ENCODE measurements at regions not wholly inside any gene's neighbourhood (a gene's known extent, or its start where the extent isn't known, plus 50 kb on each side); places are given as distances from the start of the nearest gene placed in this dataset.

- no peak for DNase-seq (ENCODE audit: low read depth in 2 of 2)
Observed at GRCh38 chr7:68478326-68478725, 1119.9 kb upstream of the AUTS2 start.

- no peak for DNase-seq (ENCODE audit: low read depth in 2 of 2)
Observed at GRCh38 chr7:68482800-68483199, 1115.5 kb upstream of the AUTS2 start.

GRCh38 chr7:68484731-68485130 lies 1113.5 kb upstream of the AUTS2 start:
- no peak for DNase-seq (ENCODE audit: low read depth in 2 of 2)

DNA sequence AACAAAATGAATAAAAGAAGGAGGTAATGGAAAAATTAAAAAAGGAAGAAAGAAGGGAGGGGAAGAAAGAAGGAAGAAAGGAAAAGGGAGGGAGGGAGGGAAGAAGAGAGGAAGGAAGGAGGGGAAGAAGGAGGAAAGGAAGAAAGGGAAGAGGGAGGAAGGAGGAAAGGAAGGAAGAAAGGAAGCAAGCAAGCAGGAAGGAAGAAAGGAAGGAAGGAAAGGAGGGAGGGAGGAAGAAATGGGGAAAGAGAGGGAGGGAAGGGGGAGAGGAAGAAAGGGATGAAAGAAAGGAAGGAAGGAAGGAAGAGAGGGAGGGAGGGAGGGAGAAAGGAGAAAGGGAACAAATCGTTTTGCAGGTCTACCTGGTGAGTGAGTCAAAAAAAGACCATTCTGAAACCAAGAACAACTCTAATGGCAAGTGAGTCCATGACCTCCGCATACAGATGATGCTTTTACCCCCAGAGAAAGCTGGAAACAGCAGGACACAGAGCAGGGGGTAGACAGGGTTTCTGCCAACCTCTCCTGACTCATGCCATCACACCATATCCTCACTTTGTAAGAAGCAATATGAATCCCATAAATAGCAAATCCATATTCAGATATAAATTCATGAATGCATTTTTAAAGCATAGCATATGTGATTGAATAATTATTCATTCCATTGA lies 1112.9 kb upstream of the AUTS2 start:
- DNase-seq (ENCODE audit: low read depth in 2 of 2) = no peak

DNA sequence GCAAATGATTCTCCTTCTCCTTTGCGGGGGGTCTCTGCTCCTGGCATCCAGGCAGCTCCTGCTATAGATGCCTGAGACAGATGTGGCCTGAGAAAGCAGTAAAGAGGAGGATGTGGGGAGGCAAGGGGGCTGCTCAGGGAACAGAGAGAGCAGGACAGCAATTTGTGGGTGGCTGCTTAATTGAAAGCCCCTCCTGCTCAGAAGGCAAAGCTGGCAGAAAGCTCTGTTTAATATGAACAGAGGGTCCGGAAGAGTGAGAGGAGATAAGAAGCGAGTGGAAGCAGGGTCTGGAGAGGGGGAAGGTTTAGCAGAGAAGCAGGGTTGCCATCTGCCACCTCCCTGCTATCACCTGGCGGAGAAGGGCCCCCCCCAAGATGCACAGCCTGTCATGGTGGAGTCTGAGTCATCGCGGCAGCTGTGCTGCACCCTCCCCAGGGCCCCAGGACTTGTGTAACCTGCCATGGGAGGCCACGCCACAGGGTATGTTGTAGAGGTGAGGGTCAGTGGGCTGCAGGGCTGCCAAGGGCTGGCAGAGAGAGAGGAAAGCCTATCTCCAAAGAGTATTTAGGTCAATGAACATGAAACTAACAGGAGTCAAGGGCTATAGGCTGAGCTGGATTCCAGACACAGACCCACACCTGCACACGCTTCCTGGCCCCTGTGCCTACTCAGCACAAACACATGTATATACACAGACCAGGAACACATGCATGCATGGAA lies 1109.8 kb upstream of the AUTS2 start:
- no peak for DNase-seq (ENCODE audit: low read depth in 2 of 2)

GRCh38 chr7:68491523-68492358 lies 1106.5 kb upstream of the AUTS2 start:
- no peak for DNase-seq (ENCODE audit: low read depth in 2 of 2)

DNA sequence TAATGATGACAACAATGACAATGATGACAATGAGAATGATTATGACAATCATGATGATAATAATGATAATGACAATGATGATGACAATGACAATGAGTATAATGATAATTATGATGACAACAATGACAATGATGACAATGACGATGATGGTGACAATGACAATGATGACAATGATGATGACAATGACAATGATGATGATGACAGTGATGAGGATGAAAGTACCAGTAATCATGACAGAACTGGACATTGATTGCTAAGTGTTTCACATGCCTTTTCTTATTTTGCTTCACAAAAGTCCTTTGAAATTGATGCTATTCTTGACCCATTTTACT lies 1106.0 kb upstream of the AUTS2 start:
- no peak for DNase-seq (ENCODE audit: low read depth in 2 of 2)

DNA sequence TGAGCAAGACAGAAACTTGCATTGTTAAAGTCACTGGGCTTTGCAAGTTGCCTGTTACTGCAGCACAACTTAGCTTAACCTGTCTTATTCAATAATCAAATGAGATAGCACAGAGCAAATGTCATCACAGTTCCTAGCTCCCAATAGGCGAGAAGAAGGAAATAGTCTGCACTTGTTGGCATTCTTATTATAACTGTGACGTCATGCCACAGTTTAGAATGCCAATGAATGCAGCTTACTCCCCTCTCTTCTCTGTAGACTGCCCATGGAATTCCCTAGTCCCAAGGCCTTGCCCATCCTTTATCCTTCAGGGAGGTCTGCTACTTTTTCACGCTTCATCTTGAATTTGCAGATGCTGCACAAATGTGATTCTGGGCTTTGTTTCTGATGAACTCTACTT lies 1094.9 kb upstream of the AUTS2 start:
- no peak for DNase-seq (ENCODE audit: low read depth in 2 of 2)

- no peak for DNase-seq (ENCODE audit: low read depth in 2 of 2)
Observed at GRCh38 chr7:68504716-68505115, 1093.6 kb upstream of the AUTS2 start.

- no peak for DNase-seq (ENCODE audit: low read depth in 2 of 2)
Observed at GRCh38 chr7:68505721-68506120, 1092.6 kb upstream of the AUTS2 start.

- no peak for DNase-seq (ENCODE audit: low read depth in 2 of 2)
Observed at GRCh38 chr7:68507668-68508067, 1090.6 kb upstream of the AUTS2 start.

DNA sequence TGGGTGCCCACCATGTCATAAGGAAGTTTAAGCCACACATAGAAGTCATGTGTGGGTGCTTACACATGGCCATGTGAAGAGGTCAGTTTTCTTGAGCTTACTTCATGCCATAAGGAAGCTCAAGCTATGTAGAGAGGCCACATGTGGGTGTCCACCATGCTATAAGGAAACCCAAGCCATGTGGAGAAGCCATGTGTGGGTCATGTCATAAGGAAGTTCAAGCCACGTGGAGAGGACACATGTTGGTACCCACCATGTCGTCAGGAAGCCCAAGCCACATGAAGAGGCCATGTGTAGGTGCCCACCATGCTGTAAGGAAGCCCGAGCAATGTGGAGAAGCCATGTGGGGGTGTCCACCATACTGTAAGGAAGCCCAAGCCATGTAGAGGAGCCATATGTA lies 1089.2 kb upstream of the AUTS2 start:
- DNase-seq (ENCODE audit: low read depth in 2 of 2) = no peak

DNA sequence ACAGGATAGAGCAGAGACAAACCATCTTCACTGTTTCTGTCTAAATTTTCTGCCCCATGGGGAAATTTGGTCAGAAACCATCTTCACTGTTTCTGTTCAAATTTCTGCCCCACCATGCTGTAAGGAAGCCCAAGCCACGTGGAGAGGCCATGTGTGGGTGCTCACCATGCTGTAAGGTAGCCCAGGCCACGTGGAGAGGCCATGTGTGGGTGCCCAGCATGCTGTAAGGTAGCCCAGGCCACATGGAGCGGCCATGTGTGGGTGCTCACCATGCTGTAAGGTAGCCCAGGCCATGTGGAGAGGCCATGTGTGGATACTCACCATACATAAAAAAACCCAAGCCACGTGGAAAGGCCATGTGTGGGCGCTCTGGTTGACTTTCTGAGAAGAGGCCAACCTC lies 1088.7 kb upstream of the AUTS2 start:
- no peak for DNase-seq (ENCODE audit: low read depth in 2 of 2)

DNA sequence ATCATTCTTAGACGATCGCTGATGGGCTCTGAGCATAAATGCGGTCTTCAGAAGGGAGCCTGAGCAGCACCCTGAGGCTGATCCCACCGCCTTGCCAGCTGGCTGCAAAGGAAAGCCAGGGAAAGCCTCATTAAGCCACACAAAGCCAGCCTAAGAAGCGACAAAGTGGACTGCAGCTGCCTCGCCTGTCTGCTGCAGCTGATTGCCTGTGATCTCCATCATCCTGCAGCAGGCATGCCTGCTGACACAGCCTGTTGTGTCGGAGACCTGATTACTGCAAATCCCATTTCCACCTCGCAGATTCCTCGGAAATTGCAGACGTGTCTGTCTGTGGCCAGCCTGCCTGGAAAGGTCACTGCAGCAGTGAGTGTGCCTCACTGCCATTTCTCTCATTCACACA lies 1087.0 kb upstream of the AUTS2 start:
- no peak for DNase-seq (ENCODE audit: low read depth in 2 of 2)

GRCh38 chr7:68512466-68512865 lies 1085.8 kb upstream of the AUTS2 start:
- no peak for DNase-seq (ENCODE audit: low read depth in 2 of 2)

- DNase-seq (ENCODE audit: low read depth in 2 of 2) = no peak
Observed at GRCh38 chr7:68518060-68518459, 1080.2 kb upstream of the AUTS2 start.

DNA sequence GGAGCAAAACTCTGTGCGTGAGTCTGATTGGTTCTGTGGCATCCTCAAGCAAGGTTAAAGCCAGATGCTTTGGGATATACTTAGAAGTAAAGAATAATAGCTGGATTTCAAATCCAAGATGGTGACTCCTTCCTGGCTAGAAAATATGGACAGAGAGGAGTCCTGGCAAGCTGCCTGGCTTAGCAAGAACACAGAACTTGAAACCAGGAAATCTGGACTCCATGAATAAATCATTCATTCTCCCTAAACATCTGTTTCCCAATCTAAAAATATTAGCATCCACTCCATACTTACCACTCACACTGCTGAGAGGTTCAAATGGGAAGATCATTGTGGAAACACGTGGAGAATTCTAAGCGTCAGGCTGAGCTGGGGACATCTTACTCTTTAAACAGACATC lies 1074.1 kb upstream of the AUTS2 start:
- DNase-seq (ENCODE audit: low read depth in 2 of 2) = no peak

- DNase-seq (ENCODE audit: low read depth in 2 of 2) = no peak
Observed at GRCh38 chr7:68529221-68529620, 1069.1 kb upstream of the AUTS2 start.

GRCh38 chr7:68535266-68535665 lies 1063.0 kb upstream of the AUTS2 start:
- no peak for DNase-seq (ENCODE audit: low read depth in 2 of 2)

DNA sequence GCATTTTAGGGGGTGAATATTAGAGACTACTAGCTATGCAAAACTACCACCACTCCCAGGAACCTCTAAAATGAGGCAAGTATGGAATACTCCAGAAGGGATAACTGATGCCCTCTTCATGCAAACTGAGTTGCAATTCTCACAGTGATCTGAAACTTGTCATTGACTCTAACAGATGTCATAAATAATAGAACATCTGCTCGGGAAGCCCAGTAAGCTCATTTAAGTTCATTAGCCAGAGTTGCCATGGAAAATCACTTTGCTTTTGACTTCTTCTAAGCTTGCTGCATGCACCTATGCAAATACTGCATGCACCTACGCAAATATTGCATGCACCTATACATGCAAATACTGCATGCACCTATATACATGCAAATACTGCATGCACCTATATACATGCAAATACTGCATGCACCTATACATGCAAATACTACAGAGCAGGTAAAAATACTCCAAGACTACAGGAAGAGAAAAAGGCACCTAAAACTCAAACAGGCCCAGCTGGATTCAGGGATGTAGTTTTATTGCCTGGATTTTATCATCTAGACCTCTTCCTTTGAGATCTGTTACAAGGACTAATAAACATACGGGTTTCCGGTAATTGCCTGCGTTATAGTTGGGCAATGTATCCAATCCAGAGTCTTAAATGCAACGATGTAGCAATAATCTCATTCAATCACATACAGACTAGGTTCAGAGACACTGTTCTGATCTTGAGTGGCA lies 1061.1 kb upstream of the AUTS2 start:
- DNase-seq (ENCODE audit: low read depth in 2 of 2) = no peak

DNA sequence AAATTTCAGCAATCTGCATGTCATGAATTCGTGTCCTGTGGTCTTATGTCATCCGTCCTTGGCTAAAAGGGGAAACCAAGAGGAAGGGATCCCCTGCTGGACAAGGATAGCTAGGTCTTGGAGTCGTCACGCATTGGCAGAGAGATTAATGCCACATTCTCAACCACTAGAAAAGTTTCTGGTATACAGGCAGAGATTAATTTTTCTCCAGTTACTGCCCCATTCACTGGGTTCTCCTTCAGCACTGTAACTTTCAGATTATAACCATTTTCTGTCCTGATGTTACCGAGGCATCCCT lies 1060.6 kb upstream of the AUTS2 start:
- DNase-seq (ENCODE audit: low read depth in 2 of 2) = no peak

DNA sequence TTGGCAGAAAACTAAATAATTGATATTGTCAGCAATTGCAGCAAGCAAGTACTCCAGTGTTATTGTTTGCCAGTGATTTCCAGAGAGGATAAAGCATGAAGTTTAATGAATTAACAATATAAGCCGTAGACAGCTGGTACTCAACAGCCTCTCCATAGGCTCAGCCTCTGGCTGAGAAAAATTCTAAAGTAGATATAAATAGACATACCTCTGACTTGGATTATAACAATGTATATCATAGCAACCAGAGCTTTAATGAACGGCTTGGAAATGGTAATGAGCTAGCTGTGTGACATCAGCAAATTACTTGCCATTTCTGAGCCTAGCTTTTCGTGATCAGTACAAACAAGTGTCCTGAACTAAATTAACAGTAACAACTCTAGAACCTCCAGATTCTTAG lies 1055.4 kb upstream of the AUTS2 start:
- no peak for DNase-seq (ENCODE audit: low read depth in 2 of 2)

DNA sequence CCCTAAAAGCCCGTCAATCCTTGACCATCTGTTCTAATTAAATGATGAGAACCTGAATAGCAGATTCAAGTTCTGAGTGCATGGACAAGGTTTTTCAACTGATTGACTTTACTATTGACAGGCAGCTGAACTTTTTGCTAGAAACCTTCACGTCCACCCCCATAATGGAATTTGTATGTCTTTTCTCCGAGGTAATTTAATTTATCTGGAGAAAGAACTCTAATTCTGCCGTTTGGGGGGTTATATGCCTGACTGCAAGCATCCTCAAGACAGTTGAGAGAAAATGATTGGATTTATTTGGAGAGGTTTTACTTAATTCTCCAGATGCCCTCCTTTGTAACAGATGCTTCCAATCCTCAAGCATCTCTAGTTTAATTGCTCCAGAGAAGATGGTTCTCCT lies 1053.4 kb upstream of the AUTS2 start:
- DNase-seq (ENCODE audit: low read depth in 2 of 2) = no peak

Data from stimulated activated CD4-positive, alpha-beta T cell treated with anti-CD3 and anti-CD28 coated beads, Interleukin-15, amount 100 ng/mL, for 48 hours (primary cell).